K562 (cell line): ENCODE measurements at regions not wholly inside any gene's neighbourhood (a gene's known extent, or its start where the extent isn't known, plus 50 kb on each side); places are given as distances from the start of the nearest gene placed in this dataset.

ENCODE experiments used
- ATAC-seq: fragments of 200-7000 bp; cut with Tn5 transposase; 3 replicates; pipeline ENCODE4 v1.9.1; 2020; ENCODE audit warnings: moderate library complexity
- BruUV-seq: library from RNA; stranded (reverse); fragments of 400-500 nt; replicated peaks from 2 replicates; lab custom pipeline; 2021; lab: Mats Ljungman, UMichigan
- CTCF ChIA-PET: fragments of 300-600 bp; formaldehyde crosslinking; extraction: SDS; loops from one replicate; lab custom pipeline; 2021; ENCODE audit warnings: low intra/inter-chr PET ratio; lab: Yijun Ruan, JAX
- POLR2A ChIA-PET: fragments of 300-600, 350-650 bp; sonication (Branson Sonifier 250); formaldehyde crosslinking; extraction: SDS; loops from one replicate; lab custom pipeline; 2021; ENCODE audit warnings: antibody characterized with exemption, inconsistent platforms; lab: Yijun Ruan, JAX
- DNase-seq, 4 experiments: peaks; one replicate each; pipeline versions ENCODE4 v3.0.0 to v3.0.0-alpha.2; 2011 to 2018; ENCODE audit warnings: low spot score in 3 of 4, mixed read lengths in 3 of 4; ENCODE audit errors: extremely low read depth in 1 of 4
- FAIRE-seq: peaks from 2 replicates; lab custom pipeline; 2011; peaks lifted over from hg19 to GRCh38; lab: Jason Lieb, UNC
- H2AFZ ChIP-seq: 2 replicates; pipeline ENCODE4 v1.6.0; 2011; ENCODE audit warnings: low read depth, low read length, control low read depth, inconsistent platforms
- H3K27ac ChIP-seq: fragments of 200-600 bp; 3 replicates; pipeline ENCODE4 v1.8.0; 2011; ENCODE audit warnings: low read depth, mild to moderate bottlenecking, control low read depth, inconsistent platforms, low read length, moderate library complexity, mixed read lengths; ENCODE audit errors: extremely low read depth
- H3K27me3 ChIP-seq, 2 experiments: fragments of 300-600 bp in 1 of 2; 2 replicates in 1 of 2; 3 replicates in 1 of 2; pipeline versions ENCODE4 v1.6.0 to v1.8.0; 2011; ENCODE audit warnings: inconsistent platforms in 2 of 2, low read length in 2 of 2, mild to moderate bottlenecking in 1 of 2, mixed read lengths in 1 of 2, moderate library complexity in 1 of 2; ENCODE audit not compliant: control insufficient read depth in 2 of 2, insufficient read depth in 2 of 2
- H3K36me3 ChIP-seq: fragments of 300-600 bp; 3 replicates; pipeline ENCODE4 v1.8.0; 2011; ENCODE audit warnings: mild to moderate bottlenecking, low read length, inconsistent platforms; ENCODE audit not compliant: control insufficient read depth, insufficient read depth
- H3K4me1 ChIP-seq, 2 experiments: fragments of 200-600 bp in 1 of 2; replicated peaks in 1 of 2; 2 replicates in 1 of 2; 3 replicates in 1 of 2; pipeline versions ENCODE4 v1.5.1 to v1.8.0; 2011; ENCODE audit warnings: inconsistent platforms in 2 of 2, low read length in 2 of 2, mild to moderate bottlenecking in 1 of 2, mixed read lengths in 1 of 2, moderate library complexity in 1 of 2; ENCODE audit not compliant: control insufficient read depth in 2 of 2, insufficient read depth in 2 of 2
- H3K4me2 ChIP-seq: 2 replicates; pipeline ENCODE4 v1.6.1; 2011; ENCODE audit warnings: low read length, control low read depth, inconsistent platforms, mixed read lengths; ENCODE audit not compliant: insufficient read depth
- H3K4me3 ChIP-seq: fragments of 200-600 bp; sonication (generic), shearing (Covaris generic); 2 replicates; pipeline ENCODE4 v1.5.1; 2016; ENCODE audit warnings: control low read depth, inconsistent platforms
- H3K79me2 ChIP-seq: fragments of 200-600 bp; 3 replicates; pipeline ENCODE4 v1.8.0; 2011; ENCODE audit warnings: low read length, inconsistent platforms; ENCODE audit not compliant: control insufficient read depth, insufficient read depth
- H3K9ac ChIP-seq, 2 experiments: 2 replicates each; pipeline versions ENCODE4 v1.6.0 to v1.6.1; 2011; ENCODE audit warnings: low read depth in 2 of 2, low read length in 2 of 2, control low read depth in 1 of 2, inconsistent platforms in 1 of 2, mild to moderate bottlenecking in 1 of 2, mixed read lengths in 1 of 2; ENCODE audit not compliant: insufficient read depth in 1 of 2
- H3K9me1 ChIP-seq: one replicate; pipeline ENCODE4 v1.6.0; 2011; ENCODE audit warnings: inconsistent platforms, mild to moderate bottlenecking, low read length, moderate library complexity; ENCODE audit not compliant: control insufficient read depth, insufficient read depth
- H3K9me3 ChIP-seq: replicated peaks from 2 replicates; pipeline ENCODE4 v1.5.1; 2011; ENCODE audit warnings: low read depth, low read length, inconsistent platforms; ENCODE audit not compliant: control insufficient read depth, insufficient read depth
- H4K20me1 ChIP-seq: replicated peaks from 2 replicates; pipeline ENCODE4 v1.6.1; 2011; ENCODE audit warnings: low read length, inconsistent platforms, mixed read lengths; ENCODE audit not compliant: control insufficient read depth, insufficient read depth
- HDAC8 ChIP-seq: fragments of 450-650 bp; IDR thresholded peaks from 2 replicates; pipeline ENCODE4 v1.6.1; 2016; ENCODE audit warnings: mild to moderate bottlenecking, missing genetic modification characterization, moderate library complexity, missing compliant biosample characterization
- SMARCB1 ChIP-seq: IDR thresholded peaks from 2 replicates; pipeline ENCODE4 v1.6.1; 2011; ENCODE audit warnings: improper control_type of control experiment, low read depth; ENCODE audit not compliant: insufficient read length
- U2AF1 ChIP-seq: fragments of 200-400 bp; formaldehyde crosslinking; optimal IDR thresholded peaks from 2 replicates; pipeline ENCODE3; 2017; ENCODE audit warnings: mild to moderate bottlenecking, low read depth, low read length, moderate library complexity
- ZNF778 ChIP-seq: fragments of 450-650 bp; formaldehyde crosslinking; IDR thresholded peaks from 2 replicates; pipeline ENCODE4 v1.4.0; 2020; ENCODE audit warnings: mild to moderate bottlenecking, moderate library complexity
- WGBS: fragments of 100-300 bp; shearing (Covaris generic); methylation state at CpG from one replicate; pipeline ENCODE4 v1.1.6; 2016; ENCODE audit warnings: low coverage, mixed read lengths; ENCODE audit not compliant: insufficient coverage; ENCODE audit errors: missing lambda C conversion rate; 5-methylcytosine and 5-hydroxymethylcytosine counted together
- in situ Hi-C: fragments of 300-500 bp; cut with MboI; formaldehyde crosslinking; loops from 4 replicates; pipeline ENCODE4 v1.15.0; 2018; ENCODE audit warnings: inconsistent platforms, mixed read lengths
- intact Hi-C: fragments of 100-400 bp; cut with micrococcal nuclease; formaldehyde crosslinking; loops from 2 replicates; pipeline ENCODE4 v1.14.2; 2022
- TF ChIP-seq, protein P1 (sequence below): fragments of 250-450 bp; sonication (Bioruptor Pico); IDR thresholded peaks from 2 replicates; pipeline ENCODE4 v1.5.0; 2021; ENCODE audit warnings: mild to moderate bottlenecking, moderate library complexity
- TF ChIP-seq, protein P2 (sequence below): sonication (generic); formaldehyde crosslinking; IDR thresholded peaks from 2 replicates; pipeline ENCODE4 v1.8.0; 2022; ENCODE audit warnings: mild to moderate bottlenecking, missing genetic modification reagents, borderline replicate concordance

DNA sequence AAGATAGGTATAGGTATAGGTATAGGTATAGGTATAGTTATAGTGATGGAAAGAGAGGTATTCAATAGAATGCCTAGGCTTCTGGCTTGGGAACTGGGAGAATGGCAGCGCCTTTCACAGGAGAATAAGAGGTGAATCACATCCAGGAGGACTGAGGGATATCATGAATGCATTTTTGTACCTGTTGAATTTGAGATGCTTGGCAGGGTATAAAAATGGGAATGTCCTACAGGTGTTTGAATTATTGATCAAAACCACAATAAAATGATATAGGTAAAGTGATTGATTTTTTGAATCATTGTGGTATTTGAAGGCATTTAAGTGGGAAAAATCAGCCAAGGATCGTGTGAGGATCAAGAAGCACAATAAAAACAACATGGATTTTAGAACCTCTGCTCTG is 119.2 kb upstream of the ARG1 start:
- no peak overlapping the region for H3K27ac ChIP-seq
- no peak overlapping the region for H3K4me3 ChIP-seq
- H3K27me3 ChIP-seq: no peaks in the 10 kb centered on the region
- FAIRE-seq (no peak), ATAC-seq (no peak), DNase-seq (no peak)
- H3K4me2 ChIP-seq: no peak overlapping the region
- no peaks in the 10 kb centered on the region for H3K9me3 ChIP-seq
- no TSS peak for BruUV-seq
- WGBS: 0% methylated on average over 2 of the region's 2 CpGs
- ChIA-PET CTCF (no interaction called here), POLR2A (interaction anchor here (0.5 kb wide), 1 partner anchor 20 kb away, joined by 3 read pairs; no protein-coding TSS in a partner anchor)
- no peaks in the 10 kb centered on the region for H3K36me3 ChIP-seq
- H2AFZ ChIP-seq: no peak overlapping the region
- in situ Hi-C loops (no loop called here), intact Hi-C loops (no loop called here)
- no peaks in the 10 kb centered on the region for H3K79me2 ChIP-seq
- TF ChIP-seq SMARCB1 (no peak), U2AF1 (no peak), HDAC8 (tag) (no peak), ZNF778 (no peak)
- TF ChIP-seq, protein P1, sequence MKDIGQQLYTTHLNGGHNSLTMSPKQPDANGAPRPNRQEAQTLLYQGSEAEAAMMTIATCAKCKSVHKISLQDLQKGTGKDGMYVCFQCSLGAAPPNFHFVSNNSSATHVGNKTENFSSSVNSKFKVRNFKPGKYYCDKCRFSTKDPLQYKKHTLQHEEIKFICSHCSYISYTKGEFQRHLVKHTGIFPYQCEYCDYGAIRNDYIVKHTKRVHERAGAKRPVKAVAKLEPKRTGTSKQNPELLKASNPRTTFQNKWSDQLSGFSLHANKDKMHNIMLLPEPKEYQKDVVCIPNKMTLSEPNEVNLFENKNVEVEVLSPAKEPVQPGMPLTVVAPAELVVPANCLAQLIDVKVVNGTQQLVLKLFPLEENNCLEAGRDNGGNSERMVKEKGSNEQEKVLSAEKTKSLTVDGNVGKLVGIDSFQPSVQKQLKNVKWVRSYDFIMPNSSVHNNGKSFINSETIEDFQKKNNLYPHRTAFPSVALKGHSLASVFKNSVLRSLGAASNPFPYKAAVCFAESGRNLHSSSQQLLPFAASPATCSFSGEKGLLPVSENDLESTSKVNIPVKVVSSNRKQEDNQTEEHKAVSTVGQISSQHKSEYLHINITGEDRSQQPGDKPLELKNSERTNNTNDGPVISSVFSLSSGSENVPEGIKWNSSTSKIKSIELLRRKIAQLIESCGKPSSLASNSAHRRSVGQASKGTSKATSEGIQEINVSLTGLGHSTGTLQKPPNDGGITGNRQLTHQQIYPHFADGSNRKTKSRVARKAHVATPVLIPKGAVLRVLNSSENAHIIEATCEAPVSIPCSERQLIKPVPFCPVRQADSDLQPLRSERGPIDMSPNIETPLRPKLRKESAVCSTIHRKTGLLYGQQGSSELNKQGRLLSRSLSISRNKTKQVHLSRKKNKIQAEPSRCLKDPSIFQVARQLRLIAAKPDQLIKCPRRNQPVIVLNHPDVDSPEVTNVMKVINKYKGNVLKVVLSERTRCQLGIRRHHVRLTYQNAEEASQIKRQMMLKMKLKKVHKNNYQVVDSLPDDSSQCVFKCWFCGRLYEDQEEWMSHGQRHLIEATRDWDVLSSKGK (CRISPR knock-in tag): no peak
- TF ChIP-seq, protein P2, sequence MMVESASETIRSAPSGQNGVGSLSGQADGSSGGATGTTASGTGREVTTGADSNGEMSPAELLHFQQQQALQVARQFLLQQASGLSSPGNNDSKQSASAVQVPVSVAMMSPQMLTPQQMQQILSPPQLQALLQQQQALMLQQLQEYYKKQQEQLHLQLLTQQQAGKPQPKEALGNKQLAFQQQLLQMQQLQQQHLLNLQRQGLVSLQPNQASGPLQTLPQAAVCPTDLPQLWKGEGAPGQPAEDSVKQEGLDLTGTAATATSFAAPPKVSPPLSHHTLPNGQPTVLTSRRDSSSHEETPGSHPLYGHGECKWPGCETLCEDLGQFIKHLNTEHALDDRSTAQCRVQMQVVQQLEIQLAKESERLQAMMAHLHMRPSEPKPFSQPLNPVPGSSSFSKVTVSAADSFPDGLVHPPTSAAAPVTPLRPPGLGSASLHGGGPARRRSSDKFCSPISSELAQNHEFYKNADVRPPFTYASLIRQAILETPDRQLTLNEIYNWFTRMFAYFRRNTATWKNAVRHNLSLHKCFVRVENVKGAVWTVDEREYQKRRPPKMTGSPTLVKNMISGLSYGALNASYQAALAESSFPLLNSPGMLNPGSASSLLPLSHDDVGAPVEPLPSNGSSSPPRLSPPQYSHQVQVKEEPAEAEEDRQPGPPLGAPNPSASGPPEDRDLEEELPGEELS: no peak
- H3K4me1 ChIP-seq: no peaks in the 10 kb centered on the region
- H4K20me1 ChIP-seq: no peaks in the 10 kb centered on the region
- H3K9ac ChIP-seq: no peak overlapping the region
- no peaks in the 10 kb centered on the region for H3K9me1 ChIP-seq
